NCI-H1694 (cell line): ENCODE measurements at regions not wholly inside any gene's neighbourhood (a gene's known extent, or its start where the extent isn't known, plus 50 kb on each side); places are given as distances from the start of the nearest gene placed in this dataset.
"Not testable (repeated sequence)": the region's sequence is repeated elsewhere in the genome, so short reads cannot be mapped to it uniquely, and the experiment has no call there.

ENCODE experiments used
- DNase-seq: peaks from one replicate; lab custom pipeline; 2025; lab: John Stamatoyannopoulos, UW

- DNase-seq: no peak
These were observed 327.8 kb downstream of the CENPW start for GRCh38 chr6:126667728-126668127.

- DNase-seq: no peak
These were observed 332.7 kb downstream of the CENPW start for GRCh38 chr6:126672649-126673048.

- DNase-seq: not testable (repeated sequence)
These were observed 333.8 kb downstream of the CENPW start for GRCh38 chr6:126673749-126674148.

- DNase-seq: no peak
These were observed 342.5 kb downstream of the CENPW start for GRCh38 chr6:126682440-126682839.

GRCh38 chr6:126685182-126685581 is 345.3 kb downstream of the CENPW start:
- no peak for DNase-seq

- DNase-seq: no peak
These were observed 357.2 kb downstream of the CENPW start for GRCh38 chr6:126696921-126697693.

- DNase-seq: no peak
These were observed 358.9 kb downstream of the CENPW start for GRCh38 chr6:126698732-126699240.

GRCh38 chr6:126701676-126702560 is 362.0 kb downstream of the CENPW start:
- DNase-seq: no peak

GRCh38 chr6:126716032-126716431 is 376.1 kb downstream of the CENPW start:
- DNase-seq: no peak

GRCh38 chr6:126716826-126717509 is 377.1 kb downstream of the CENPW start:
- no peak for DNase-seq

GRCh38 chr6:126718600-126719327 is 378.8 kb downstream of the CENPW start:
- DNase-seq: no peak

- DNase-seq: no peak
These were observed 380.4 kb downstream of the CENPW start for GRCh38 chr6:126720304-126720703.

GRCh38 chr6:126721581-126722160 is 381.8 kb downstream of the CENPW start:
- DNase-seq: no peak

GRCh38 chr6:126722411-126722810 is 382.5 kb downstream of the CENPW start:
- DNase-seq: no peak

GRCh38 chr6:126723541-126724170 is 383.7 kb downstream of the CENPW start:
- no peak for DNase-seq

GRCh38 chr6:126724821-126725220 is 384.9 kb downstream of the CENPW start:
- no peak for DNase-seq

GRCh38 chr6:126726454-126726853 is 386.5 kb downstream of the CENPW start:
- not testable (repeated sequence) for DNase-seq

GRCh38 chr6:126738146-126738545 is 380.3 kb upstream of the RSPO3 start:
- DNase-seq: no peak

- no peak for DNase-seq
These were observed 379.8 kb upstream of the RSPO3 start for GRCh38 chr6:126738641-126739040.

- DNase-seq: no peak
These were observed 375.4 kb upstream of the RSPO3 start for GRCh38 chr6:126743076-126743475.
